ENCODE measurements at regions not wholly inside any gene's neighbourhood (a gene's known extent, or its start where the extent isn't known, plus 50 kb on each side); places are given as distances from the start of the nearest gene placed in this dataset.

DNA sequence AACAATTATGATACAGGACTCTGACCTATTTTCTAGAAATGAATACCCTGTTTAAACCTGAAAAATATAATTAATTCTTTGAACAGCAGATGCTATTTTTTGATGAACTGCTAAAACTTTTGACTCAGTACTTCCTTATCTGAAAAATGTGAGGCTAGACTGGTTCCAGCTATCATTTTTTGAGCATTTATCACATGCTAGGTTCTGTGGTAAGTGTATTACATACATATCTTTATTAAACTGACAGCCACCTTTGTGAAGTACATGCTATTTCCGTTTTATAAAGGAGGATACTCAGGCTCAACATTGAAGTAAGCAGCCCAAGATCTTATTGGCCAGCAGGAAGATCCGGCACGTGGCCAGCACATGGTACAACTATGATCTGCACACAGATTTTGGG lies 459.8 kb upstream of the SEL1L start:
- TF ChIP-seq, protein P1, sequence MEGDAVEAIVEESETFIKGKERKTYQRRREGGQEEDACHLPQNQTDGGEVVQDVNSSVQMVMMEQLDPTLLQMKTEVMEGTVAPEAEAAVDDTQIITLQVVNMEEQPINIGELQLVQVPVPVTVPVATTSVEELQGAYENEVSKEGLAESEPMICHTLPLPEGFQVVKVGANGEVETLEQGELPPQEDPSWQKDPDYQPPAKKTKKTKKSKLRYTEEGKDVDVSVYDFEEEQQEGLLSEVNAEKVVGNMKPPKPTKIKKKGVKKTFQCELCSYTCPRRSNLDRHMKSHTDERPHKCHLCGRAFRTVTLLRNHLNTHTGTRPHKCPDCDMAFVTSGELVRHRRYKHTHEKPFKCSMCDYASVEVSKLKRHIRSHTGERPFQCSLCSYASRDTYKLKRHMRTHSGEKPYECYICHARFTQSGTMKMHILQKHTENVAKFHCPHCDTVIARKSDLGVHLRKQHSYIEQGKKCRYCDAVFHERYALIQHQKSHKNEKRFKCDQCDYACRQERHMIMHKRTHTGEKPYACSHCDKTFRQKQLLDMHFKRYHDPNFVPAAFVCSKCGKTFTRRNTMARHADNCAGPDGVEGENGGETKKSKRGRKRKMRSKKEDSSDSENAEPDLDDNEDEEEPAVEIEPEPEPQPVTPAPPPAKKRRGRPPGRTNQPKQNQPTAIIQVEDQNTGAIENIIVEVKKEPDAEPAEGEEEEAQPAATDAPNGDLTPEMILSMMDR (IDR thresholded peaks at IDR 0.05; ENCODE audit: low read depth, low read length) = no peak
- TF ChIP-seq POLR2A (IDR thresholded peaks at IDR 0.05; ENCODE audit: extremely low read depth, insufficient read length) = no peak
- TF ChIP-seq MYC (IDR thresholded peaks at IDR 0.05; ENCODE audit: low read depth, low read length) = no peak
- TF ChIP-seq, protein P2, sequence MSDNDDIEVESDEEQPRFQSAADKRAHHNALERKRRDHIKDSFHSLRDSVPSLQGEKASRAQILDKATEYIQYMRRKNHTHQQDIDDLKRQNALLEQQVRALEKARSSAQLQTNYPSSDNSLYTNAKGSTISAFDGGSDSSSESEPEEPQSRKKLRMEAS (IDR thresholded peaks at IDR 0.05; ENCODE audit: low read depth, low read length) = no peak

Data from NB4 (cell line).